ENCODE measurements at regions not wholly inside any gene's neighbourhood (a gene's known extent, or its start where the extent isn't known, plus 50 kb on each side); places are given as distances from the start of the nearest gene placed in this dataset.
"Not testable (repeated sequence)": the region's sequence is repeated elsewhere in the genome, so short reads cannot be mapped to it uniquely, and the experiment has no call there.

DNA sequence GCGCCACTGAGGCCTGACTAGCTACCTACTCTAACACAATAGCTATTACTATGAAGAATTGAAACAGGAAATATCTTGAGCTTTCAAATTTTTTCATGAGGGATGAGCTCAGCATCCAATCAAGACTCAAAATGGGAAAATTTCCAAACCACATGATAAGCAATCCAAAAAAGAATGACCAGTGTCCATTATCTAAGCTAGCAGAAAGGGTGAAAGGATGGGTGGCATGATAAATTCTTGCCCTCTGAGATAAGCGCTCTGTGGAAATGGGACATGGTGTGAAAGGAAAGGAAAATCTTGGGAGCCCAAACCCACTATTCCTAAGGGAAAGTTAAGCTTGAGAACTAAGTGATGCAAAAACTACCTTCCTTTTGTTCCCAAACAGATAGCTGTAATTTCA, 170.2 kb upstream of the NREP start:
- H3K9me2 ChIP-seq (ENCODE audit: insufficient read depth, low read length), result no peaks in the 10 kb centered on the region
- ChIA-PET CTCF (ENCODE audit: unreplicated experiment) (no interaction called here), POLR2A (interaction anchor here (0.8 kb wide), 1 partner anchor 50 kb away, joined by 4 read pairs; no protein-coding TSS in a partner anchor)
- no peaks in the 10 kb centered on the region for H3K9me3 ChIP-seq (ENCODE audit: low read length)
- intact Hi-C loops (cut with micrococcal nuclease; ENCODE audit: unreplicated experiment), result no loop called here
- no peaks in the 10 kb centered on the region for H3K4me1 ChIP-seq (ENCODE audit: insufficient read depth, low read length, poor library complexity, severe bottlenecking)
- H3K79me2 ChIP-seq (ENCODE audit: insufficient read depth, low read depth, low read length), result no peaks in the 10 kb centered on the region
- H2AFZ ChIP-seq (ENCODE audit: low read length), result no peak overlapping the region
- H3K4me2 ChIP-seq (ENCODE audit: low read length), result no peak overlapping the region
- no peaks in the 10 kb centered on the region for H3K36me3 ChIP-seq (ENCODE audit: insufficient read depth, low read length)
- H3K27ac ChIP-seq (ENCODE audit: low read depth, low read length, poor library complexity, severe bottlenecking), result no peak overlapping the region
- TF ChIP-seq EZH2phosphoT487 (IDR thresholded peaks at IDR 0.05; ENCODE audit: borderline replicate concordance, low read depth, low read length), result no peak
- TF ChIP-seq, protein P1, sequence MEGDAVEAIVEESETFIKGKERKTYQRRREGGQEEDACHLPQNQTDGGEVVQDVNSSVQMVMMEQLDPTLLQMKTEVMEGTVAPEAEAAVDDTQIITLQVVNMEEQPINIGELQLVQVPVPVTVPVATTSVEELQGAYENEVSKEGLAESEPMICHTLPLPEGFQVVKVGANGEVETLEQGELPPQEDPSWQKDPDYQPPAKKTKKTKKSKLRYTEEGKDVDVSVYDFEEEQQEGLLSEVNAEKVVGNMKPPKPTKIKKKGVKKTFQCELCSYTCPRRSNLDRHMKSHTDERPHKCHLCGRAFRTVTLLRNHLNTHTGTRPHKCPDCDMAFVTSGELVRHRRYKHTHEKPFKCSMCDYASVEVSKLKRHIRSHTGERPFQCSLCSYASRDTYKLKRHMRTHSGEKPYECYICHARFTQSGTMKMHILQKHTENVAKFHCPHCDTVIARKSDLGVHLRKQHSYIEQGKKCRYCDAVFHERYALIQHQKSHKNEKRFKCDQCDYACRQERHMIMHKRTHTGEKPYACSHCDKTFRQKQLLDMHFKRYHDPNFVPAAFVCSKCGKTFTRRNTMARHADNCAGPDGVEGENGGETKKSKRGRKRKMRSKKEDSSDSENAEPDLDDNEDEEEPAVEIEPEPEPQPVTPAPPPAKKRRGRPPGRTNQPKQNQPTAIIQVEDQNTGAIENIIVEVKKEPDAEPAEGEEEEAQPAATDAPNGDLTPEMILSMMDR (conservative IDR thresholded peaks at IDR 0.05; ENCODE audit: low read length), result no peak
- H4K20me1 ChIP-seq (ENCODE audit: insufficient read depth, low read length), result no peaks in the 10 kb centered on the region
- no peak for DNase-seq (ENCODE audit: low spot score)
- no TSS peak for BruUV-seq (replicated peaks)
- no peak overlapping the region for H3K4me3 ChIP-seq (ENCODE audit: low read depth, low read length, poor library complexity, severe bottlenecking)

DNA sequence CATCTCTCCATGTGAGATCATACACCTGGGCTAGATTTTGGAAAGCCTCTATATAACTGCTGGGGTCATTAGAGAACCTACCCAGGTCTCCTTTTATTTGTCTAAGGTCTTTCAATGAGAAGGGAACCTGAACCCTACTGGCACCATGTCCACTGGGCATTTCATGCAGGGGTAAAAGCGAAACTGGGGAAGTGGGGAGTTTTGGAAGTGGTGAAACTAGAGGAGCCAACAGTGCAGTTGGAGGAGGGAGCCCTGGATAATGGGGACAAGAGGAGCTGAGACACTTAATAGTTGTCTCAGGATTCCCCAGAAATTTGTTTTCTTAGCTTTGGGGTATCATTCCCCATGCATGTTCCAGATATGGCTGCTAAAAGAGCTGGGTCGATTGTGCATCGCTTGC, 169.0 kb upstream of the NREP start:
- no peak for TF ChIP-seq EZH2phosphoT487 (IDR thresholded peaks at IDR 0.05; ENCODE audit: borderline replicate concordance, low read depth, low read length)
- TF ChIP-seq, protein P1 (conservative IDR thresholded peaks at IDR 0.05; ENCODE audit: low read length), result no peak
- Histone ChIP-seq H3K9me2 (ENCODE audit: insufficient read depth, low read length) (no peaks in the 10 kb centered on the region), H3K9me3 (ENCODE audit: low read length) (no peaks in the 10 kb centered on the region), H3K4me2 (ENCODE audit: low read length) (no peak overlapping the region), H3K27ac (ENCODE audit: low read depth, low read length, poor library complexity, severe bottlenecking) (no peak overlapping the region), H4K20me1 (ENCODE audit: insufficient read depth, low read length) (no peaks in the 10 kb centered on the region), H3K4me3 (ENCODE audit: low read depth, low read length, poor library complexity, severe bottlenecking) (no peak overlapping the region), H2AFZ (ENCODE audit: low read length) (no peak overlapping the region), H3K79me2 (ENCODE audit: insufficient read depth, low read depth, low read length) (no peaks in the 10 kb centered on the region), H3K36me3 (ENCODE audit: insufficient read depth, low read length) (no peaks in the 10 kb centered on the region), H3K4me1 (ENCODE audit: insufficient read depth, low read length, poor library complexity, severe bottlenecking) (no peaks in the 10 kb centered on the region)
- DNase-seq (ENCODE audit: low spot score), result no peak
- CTCF ChIA-PET (ENCODE audit: unreplicated experiment), result no interaction called here
- intact Hi-C loops (cut with micrococcal nuclease; ENCODE audit: unreplicated experiment), result no loop called here
- no TSS peak for BruUV-seq (replicated peaks)
- POLR2A ChIA-PET, result no interaction called here

DNA sequence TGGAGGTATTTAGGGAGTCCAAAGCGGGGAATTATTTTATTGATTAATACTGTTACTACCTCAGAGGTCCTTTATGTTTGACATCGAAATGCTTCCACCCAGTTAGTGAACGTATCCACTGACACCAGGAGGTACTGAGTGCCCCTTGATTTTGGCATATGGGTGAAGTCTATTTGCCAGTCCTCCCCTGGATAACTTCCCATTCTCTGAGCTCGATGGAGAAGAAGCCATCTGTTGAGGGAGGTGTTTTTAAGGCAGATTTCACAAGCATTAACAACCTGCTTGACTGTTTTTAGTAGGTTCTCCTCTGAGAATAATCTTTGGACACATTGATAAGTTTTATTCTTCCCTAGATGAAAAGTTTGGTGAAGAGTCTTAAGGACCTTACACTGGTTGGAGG, 165.3 kb upstream of the NREP start:
- no peaks in the 10 kb centered on the region for H3K4me1 ChIP-seq (ENCODE audit: insufficient read depth, low read length, poor library complexity, severe bottlenecking)
- H3K4me3 ChIP-seq (ENCODE audit: low read depth, low read length, poor library complexity, severe bottlenecking), result no peak overlapping the region
- no peaks in the 10 kb centered on the region for H3K9me2 ChIP-seq (ENCODE audit: insufficient read depth, low read length)
- POLR2A ChIA-PET, result interaction anchor here (0.8 kb wide), 1 partner anchor 252 kb away, joined by 3 read pairs; no protein-coding TSS in a partner anchor
- intact Hi-C loops (cut with micrococcal nuclease; ENCODE audit: unreplicated experiment), result no loop called here
- CTCF ChIA-PET (ENCODE audit: unreplicated experiment), result no interaction called here
- H3K9me3 ChIP-seq (ENCODE audit: low read length), result no peaks in the 10 kb centered on the region
- DNase-seq (ENCODE audit: low spot score), result no peak
- no TSS peak for BruUV-seq (replicated peaks)
- no peaks in the 10 kb centered on the region for H3K79me2 ChIP-seq (ENCODE audit: insufficient read depth, low read depth, low read length)
- no peak overlapping the region for H2AFZ ChIP-seq (ENCODE audit: low read length)
- H3K36me3 ChIP-seq (ENCODE audit: insufficient read depth, low read length), result no peaks in the 10 kb centered on the region
- no peaks in the 10 kb centered on the region for H4K20me1 ChIP-seq (ENCODE audit: insufficient read depth, low read length)
- TF ChIP-seq EZH2phosphoT487 (IDR thresholded peaks at IDR 0.05; ENCODE audit: borderline replicate concordance, low read depth, low read length), result no peak
- H3K27ac ChIP-seq (ENCODE audit: low read depth, low read length, poor library complexity, severe bottlenecking), result no peak overlapping the region
- H3K4me2 ChIP-seq (ENCODE audit: low read length), result no peak overlapping the region

DNA sequence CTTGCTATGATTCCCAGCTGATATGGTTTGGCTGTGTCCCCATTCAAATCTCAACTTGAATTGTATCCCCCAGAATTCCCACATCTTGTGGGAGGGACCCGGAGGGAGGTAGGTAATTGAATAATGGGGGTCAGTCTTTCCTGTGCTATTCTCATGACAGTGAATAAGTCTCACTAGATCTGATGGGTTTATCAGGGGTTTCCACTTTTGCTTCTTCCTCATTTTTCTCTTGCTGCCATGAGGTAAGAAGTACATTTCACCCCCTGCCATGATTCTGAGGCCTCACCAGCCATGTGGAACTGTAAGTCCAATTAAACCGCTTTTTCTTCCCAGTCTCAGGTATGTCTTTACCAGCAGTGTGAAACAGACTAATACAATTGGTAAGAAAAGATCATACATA, 164.7 kb upstream of the NREP start:
- H3K27ac ChIP-seq (ENCODE audit: low read depth, low read length, poor library complexity, severe bottlenecking); DNase-seq (ENCODE audit: low spot score); H3K79me2 ChIP-seq (ENCODE audit: insufficient read depth, low read depth, low read length); intact Hi-C loops (cut with micrococcal nuclease; ENCODE audit: unreplicated experiment); H3K4me3 ChIP-seq (ENCODE audit: low read depth, low read length, poor library complexity, severe bottlenecking); H3K4me1 ChIP-seq (ENCODE audit: insufficient read depth, low read length, poor library complexity, severe bottlenecking); CTCF ChIA-PET (ENCODE audit: unreplicated experiment); BruUV-seq (replicated peaks); H3K9me2 ChIP-seq (ENCODE audit: insufficient read depth, low read length); H3K9me3 ChIP-seq (ENCODE audit: low read length); H3K4me2 ChIP-seq (ENCODE audit: low read length); H3K36me3 ChIP-seq (ENCODE audit: insufficient read depth, low read length); H4K20me1 ChIP-seq (ENCODE audit: insufficient read depth, low read length); POLR2A ChIA-PET; H2AFZ ChIP-seq (ENCODE audit: low read length): not testable (repeated sequence)
